Fibroblast of peridontal ligament (primary cell): ENCODE measurements at regions not wholly inside any gene's neighbourhood (a gene's known extent, or its start where the extent isn't known, plus 50 kb on each side); places are given as distances from the start of the nearest gene placed in this dataset.

Source experiments
- DNase-seq: peaks from one replicate; pipeline ENCODE4 v3.0.0-alpha.2; 2010; ENCODE audit errors: extremely low read depth

DNA sequence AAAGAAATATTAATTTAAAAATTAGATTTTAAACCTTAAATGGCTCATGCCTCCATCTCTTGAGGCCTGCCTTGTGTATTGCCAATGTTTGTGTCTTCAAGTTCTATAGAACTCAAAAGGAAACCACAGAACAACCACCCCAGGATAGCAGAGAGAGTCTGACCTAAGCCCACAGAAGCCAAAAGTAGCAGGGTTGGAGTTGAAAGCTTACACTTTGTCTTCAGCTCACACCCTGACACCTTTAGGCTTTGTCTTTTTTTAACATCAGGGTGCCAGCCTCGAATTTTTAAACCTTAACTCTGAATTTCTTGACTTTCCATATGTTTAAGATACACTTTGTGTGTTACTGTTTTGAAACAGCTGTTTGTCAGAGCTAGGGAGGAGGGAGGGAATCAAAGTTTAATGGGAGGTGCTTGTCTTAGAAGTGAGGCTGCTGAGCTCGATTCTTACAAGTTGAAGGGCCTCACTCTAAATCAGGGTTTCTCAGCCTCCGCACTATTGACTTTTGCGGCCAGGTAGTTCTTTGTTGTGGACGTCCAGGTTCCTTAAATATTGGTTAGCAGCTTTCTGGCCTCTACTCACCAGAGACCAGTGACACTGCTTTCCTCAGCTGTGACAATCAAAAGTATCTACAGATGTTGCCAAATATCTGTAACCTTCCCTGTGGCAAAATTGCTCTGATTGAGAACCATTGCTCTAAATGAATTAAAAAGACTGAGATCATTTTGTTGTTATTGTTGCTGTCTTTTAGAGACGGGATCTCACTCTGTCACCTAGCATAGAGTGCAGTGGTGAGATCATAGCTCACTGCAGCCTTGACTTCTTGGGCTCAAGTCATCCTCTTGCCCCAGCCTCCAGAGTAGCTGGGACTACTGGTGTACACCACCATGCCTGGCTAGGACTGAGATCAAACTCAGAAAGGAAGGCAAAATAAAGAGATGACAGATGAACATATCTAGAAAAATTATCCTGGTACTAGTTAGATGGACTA, 139.2 kb upstream of the EOMES start:
- DNase-seq, result no peak

DNA sequence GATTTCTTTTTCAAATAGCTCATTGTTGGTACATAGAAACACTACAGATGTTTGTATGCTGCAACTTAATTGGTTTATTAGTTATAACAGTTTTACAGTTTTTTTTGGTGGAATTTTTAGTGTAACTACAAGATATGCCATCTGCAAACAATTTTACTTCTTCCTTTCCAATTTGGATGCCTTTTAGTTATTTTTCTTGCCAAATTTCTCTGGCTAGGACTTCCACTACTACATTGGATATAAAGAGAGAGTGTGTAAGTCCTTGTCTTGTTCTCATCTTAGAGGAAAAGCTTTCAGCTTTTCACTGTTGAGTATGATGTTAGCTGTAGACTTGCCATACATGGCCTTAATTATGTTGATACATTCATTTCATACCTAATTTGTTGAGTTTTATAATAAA, 143.6 kb upstream of the EOMES start:
- no peak for DNase-seq

DNA sequence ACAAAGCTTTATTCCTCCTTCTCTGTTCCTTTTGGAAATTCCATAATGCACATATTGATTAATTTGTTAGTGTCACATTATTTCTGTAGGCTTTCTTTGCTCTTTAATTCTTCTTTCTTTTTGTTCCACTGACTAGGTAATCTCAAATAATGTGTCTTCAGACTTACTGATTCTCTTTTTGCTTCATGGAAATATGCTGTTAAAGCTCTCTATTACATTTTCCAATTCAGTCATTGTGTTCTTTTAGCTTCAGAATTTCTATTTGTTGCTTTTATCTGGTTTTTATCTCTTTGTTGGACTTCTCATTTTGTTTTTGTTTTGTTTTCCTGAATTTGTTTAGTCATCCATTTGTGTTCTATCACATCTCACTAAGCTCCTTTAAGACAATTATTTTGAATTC, 147.0 kb upstream of the EOMES start:
- no peak for DNase-seq

DNA sequence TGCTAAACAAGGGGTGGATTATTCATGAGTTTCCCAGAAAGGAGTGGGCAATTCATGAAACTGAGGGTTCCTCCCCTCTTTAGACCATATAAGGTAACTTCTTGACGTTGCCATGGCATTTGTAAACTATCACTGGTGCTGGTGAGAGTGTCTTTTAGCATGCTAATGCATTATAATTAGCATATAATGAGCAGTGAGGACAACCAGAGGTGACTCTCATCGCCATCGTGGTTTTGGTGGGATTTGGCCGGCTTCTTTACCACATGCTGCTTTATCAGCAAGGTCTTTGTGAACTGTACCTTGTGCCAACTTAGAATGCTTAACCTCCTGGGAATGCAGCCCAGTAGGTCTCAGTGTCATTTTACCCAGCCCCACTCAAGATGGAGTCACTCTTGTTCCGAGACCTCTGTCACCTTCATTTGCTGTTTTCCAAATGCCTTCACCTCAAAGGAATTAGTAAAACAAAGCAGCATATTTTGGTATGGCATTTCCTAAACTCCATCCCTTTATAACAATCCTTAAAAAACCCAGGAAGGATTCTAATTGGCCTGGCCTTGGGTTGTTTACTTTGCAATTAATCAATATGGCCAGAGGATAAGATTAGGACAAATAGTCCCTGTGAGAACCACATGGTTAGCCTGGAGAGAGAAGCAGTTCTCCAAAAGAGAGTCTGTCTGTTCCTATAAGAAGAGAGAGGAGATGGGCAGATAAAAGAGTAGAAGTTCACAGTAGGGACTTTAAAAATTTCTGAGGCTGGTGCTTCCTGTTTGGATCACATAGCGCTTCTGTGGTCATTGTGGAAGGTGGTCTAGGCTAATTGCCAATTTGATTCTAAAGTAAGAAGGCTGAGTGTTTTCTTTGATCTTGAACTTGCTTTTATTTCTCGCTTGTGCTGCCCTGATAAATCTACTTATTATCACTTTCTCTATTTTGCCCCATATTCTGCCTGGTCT, 155.2 kb upstream of the EOMES start:
- DNase-seq, result no peak

DNA sequence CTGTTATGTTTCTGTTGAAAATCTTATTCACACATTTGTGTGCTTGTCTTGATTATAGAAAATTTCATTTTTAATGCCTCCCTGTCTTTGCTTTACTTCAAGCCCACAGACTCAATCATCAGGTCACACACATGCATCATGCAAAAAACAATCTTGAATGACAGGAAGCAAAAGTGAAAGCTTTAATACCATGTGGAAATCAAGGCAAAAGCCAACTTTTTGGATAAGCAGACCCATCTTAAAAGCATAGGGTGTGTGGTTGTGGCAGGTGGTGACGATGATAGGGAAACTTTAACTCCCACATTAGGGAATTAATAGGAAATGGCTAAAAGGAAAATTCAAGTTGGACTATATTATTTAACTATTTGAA, 155.9 kb upstream of the EOMES start:
- no peak for DNase-seq

DNA sequence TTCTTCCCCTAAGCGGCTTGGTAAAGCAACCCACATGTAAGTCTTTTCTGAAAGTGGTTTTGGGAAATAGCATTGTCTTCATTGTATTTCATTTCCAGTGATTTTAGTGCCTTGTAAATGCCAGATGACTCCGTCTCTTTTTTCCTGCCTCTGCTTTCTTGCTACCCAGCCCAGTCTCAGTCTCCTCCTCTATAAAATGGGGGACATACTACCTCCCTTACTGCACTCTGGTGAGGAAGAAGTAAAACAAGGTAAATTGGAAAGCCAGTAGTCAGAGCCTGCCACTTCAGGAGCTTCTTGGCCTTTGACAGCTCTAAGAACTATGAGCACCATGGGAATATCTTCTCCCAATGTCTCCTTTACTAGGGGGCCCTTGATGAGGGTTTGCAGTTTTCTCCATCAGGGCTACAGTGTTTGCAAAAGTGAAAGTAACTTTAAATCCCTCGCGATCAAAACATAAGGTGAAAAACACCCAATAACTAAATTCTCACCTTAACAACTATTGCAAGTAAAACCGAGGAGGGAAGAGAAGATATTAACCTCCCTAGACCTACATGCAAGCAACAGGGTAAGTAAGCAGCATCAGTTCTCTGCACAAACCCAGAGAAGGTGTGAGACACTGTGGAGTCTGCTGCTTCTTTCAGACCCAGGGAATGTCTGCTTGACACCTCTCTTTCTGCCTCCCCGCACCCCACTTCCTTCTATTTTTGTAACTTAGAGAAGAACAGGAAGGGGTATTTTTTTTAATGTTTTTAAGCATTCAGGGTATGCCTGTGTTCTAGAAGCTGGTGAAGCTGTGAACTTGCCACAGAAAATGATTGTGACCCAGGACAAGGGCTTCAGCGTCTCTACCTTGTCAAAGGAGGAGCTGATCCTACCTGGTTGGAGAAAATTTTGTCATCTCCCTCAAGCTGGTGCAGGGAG, 159.1 kb upstream of the EOMES start:
- no peak for DNase-seq

DNA sequence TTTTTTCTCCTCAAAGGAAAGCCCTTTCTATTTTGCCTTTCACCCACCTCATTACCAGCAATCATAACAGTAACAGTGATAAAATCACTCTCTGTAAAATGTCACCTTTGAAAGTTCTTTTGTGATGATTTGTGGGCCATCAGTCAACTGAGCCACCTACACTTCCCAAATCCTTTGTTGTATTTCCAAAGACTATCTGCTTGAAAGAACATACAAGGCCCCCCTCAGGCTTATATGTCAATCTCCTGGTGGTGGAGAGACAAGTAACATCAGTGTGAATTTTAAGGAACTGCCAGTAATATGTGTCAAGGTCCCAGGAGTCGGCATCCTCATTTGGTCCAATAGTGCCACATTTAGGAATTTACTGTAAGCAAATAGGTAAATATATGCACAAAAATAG, 161.1 kb upstream of the EOMES start:
- no peak for DNase-seq

DNA sequence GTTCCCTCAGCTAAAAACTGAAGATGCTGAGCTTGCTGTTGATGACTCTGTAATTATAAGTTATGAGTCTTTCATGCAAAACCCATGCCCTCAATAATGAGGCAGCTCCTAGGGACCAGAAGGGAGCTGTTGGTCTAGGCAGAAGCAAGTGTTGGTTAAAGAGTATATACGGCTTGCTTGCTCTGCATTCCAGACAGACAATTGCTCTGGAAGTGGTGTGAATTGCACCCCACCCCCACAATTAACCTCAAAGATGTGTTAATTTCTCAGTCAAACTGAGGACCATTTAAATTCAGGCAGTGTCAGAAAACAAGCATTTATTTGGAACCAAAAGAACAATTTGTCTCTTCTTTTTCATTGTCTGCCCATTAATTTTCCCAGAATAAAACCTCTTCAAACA, 163.5 kb upstream of the EOMES start:
- DNase-seq, result no peak

DNA sequence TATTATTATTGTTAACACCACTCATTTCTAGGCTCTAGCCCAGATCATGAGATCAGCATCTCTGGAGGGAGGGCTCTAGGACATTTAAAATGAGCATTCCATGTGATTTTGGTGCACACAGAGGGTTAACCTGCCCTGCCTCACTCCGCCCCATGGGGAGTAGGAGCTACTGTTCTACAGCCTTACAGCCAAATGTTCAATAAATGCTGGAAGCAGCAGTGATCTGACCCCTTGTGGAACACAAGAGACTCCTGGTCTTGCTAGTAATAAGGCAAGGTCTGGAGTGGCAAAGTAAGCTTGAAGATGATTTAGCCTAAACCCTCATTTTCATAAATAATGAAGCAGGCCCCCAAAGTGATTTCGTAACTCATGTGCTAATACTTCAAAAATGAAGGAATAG, 166.4 kb upstream of the EOMES start:
- peak; percentile 6 for DNase-seq

DNA sequence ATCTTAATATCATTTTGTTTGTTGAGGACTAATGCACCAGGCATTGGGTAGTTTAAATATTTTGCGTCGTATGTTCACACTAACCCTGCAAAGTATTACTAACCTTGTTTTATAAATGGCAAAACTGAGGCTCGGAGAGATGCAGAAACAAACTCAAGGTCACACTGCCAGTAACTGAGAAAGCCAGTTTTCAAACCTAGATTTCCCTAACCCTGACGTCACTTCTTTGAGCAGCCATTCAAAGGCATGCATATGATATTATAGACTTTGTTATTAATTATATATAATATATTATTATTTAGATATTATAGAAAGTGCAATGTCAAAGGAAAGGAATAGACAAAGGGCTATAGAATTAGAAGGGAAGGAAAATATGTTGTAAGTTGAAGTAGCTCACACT, 167.6 kb upstream of the EOMES start:
- DNase-seq, result no peak

DNA sequence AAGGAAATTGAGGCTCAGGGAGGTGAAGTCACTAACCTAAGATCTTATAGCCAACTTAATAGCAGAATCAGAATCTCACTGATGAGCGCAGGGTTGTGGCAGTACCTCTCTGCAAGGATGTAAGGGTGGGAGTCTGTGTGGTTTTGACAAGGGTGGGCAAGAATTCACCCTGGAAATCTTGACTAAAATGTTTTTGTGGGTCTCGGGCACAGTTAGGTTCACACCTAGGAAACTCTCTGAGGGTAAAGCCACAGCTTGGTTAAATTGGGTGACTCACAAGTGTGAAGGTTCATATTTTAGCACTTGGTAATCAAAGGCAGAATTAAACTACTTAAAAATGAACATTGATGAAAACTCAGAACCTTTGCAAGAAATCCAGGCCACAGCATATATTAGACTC, 178.2 kb upstream of the EOMES start:
- DNase-seq, result no peak

DNA sequence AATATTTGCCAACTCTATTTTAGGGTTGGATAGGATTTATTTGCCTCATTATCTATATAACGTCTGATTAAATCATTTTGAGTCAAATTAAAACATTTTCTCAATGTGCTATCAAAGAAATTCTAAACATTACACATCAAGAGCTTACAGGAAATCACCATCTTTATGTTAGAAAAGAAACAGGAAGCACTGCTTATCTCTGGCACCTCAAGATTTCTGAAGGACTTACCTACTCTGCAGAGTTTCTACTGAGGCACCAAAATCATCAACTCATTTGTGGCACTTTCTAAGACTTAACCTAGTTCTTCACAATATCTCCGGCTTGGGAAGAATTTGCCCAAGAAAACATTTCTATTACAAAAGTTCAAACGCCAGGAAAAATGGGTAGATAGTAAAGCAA, 181.3 kb upstream of the EOMES start:
- DNase-seq, result no peak

DNA sequence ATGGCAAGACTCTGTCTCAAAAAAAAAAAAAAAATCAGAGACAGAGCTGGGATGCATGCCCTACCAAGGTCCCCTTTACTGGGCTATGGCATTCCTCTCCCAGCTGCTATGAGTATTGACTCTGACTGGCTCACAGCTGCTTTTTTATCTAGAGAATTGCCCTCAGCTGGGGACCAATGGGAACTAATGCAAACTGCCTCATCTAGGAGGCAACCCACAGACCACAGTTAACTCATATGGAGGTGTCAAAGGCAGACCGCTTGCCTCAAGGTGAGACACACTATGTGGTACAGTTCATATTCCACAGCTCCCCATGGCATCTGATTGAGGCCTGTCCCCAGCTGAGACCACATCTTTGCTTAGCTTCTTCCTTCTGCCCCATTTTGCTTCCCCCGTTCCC, 183.5 kb upstream of the EOMES start:
- no peak for DNase-seq

DNA sequence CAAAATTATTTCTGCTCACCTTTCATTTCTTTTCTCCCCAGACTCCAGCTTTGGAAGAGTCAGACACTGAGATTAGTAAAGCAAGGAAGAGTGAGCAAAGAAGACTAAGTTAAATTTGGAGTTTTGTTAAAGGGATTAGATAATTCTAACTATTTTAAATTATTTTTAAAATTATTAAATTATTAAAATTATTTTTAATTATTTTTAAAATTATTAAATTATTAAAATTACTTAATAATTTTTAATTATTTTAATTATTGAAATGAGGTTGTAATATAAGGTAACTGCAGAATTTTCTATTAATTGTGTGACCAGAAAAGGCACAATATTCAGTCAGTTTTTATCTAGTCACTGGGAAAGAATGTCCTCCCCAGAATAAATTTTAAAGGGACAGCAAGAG, 185.0 kb upstream of the EOMES start:
- DNase-seq, result no peak

DNA sequence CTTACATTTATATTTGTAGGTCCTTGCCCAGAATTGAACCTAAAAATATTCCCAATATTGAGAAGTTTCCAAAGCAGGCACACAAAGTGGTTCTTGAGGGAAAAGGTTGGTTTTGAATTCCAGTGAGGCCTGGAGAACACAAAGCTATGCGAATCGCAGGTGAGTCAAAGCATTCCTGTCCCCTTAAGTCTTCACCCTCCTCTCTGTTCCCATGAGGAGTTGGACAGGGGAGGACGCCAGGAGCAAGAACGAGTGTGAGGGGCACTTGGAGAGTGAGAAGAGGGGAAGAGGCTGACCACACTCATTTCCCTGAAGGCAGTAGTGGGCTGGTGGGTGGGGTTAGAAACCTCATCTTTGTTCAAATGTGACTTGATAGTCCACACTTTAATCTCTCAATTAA, 185.8 kb upstream of the EOMES start:
- no peak for DNase-seq

DNA sequence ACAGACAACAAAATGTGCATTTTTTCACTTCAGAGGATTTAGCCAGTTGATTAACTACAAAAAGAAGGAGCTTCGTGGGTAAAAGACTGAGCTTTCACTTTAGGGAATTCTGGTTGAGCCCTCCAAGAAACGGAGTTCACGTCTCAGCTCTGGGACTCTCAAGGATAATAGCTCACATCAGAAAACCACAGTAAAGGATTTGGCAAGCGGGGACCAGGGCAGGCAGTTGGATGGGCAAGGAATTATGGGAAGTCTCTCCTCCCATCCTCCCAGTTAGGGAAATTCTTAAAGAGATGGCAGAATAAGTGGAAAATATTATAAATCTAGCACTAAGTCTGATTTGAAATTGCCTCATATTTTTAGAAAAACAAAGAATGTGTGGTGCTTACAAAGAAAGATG, 188.3 kb upstream of the EOMES start:
- DNase-seq, result peak; percentile 45

DNA sequence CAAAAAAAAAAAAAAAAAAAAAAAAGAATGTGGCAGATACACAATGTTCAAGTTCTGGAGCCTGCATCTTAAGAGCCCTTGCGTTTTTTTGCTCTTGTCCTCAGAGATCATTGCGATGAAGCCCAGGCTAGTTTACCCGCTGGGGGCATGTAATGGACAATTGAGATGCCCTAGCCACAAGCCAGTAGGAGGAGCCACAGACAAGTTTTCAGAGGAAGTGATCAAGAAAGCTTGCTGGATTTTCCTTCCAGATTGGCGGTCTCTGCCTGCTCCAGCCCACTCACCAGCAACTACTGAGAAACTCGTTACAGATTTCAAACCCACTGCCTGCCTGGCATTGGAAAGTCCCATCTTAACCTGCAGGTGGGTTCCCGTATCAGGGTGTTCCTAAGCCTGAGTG, 192.1 kb upstream of the EOMES start:
- DNase-seq, result no peak

DNA sequence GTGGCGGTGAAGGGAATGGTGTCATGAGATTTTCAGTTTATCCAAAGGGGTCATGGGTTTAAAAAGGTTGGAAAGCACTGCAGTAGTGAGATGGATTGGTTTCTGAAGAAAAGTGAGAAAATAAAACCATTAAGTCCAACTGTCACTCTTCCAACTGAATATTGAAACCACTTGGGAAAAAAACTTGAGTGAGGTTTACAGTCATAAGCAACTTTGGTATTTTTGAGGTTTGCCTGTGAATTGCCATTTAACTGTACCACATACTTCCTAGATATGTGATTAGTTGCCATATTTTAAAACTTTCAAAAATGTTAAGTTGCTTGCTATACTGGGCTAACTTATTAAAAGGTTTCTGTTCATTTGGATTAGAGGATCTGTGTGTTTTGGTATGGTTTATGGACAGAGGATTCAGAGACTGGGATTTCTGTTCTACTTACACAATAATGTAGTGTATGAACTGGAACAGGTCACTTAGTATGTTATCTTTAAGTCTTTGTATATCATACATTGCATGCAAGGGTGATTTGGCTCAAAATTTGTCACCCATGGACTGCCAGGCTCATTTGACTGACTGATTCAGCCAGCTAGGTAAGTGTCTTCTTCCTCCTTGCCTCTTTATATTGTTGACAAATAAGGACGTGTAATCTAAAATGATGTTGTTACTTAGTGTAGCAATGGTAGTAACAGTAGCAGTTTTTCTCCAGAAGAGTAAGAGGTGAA, 201.4 kb upstream of the EOMES start:
- no peak for DNase-seq

DNA sequence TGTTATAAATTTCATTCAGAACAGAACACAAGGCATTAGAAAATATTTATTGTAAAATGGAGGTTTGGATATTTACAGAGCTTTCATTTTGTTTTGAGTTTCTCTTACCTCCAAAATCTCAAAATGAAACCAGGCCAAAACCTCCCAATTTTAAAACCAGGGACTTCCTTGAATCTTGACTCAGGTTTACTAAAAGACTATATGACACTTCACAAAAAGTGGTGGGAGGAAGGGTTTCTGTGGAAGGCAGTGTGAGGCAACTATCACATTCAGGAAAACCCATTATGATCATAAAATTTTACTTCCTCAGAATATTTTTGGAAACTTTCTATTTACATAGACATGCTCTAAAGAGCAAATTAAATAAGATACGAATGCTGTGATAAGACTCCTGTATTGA, 205.8 kb upstream of the EOMES start:
- DNase-seq, result no peak

DNA sequence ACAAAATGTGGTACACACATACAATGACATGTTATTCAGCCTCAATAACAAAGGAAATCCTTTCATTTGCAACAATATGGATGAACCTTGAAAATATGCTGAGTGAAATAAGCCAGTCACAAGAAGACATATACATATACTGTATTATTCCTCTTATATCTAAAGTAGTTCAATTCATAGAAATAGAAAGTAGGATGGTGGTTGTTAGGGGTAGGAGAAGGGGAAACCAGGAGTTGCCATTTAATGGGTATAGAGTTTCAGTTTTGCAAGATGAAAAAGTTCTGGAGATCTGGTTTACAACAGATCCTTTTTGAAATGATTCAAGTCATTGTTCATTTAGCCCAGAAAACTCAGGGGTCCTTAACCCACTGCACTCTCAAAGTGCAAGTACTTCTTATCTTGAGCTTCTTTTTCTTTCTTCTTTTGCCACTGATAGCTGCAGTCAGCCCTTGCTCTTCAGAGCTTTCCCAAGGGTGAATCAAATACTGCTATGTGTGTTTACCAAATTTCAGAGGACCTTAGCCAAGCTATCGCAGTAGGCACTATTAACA, 208.0 kb upstream of the EOMES start:
- no peak for DNase-seq

DNA sequence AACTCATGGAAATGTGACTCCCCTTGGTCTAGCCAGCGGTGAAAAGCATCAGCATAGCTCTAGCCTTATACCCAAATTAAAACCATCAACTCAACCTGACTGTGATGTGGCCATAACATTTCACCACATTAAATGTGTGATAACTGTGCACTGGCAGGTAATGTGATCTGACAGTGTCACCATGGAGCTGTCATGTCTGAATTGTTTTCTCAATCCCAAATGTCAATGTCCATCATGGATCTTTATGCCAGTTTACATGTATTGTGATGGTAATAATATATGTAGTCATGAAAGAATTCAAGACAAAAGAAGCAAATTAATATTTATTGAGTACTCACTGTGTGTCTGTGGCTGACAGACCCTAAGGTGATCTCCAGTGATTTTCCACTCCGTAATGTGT, 213.4 kb upstream of the EOMES start:
- DNase-seq, result no peak
